ENCODE measurements at regions not wholly inside any gene's neighbourhood (a gene's known extent, or its start where the extent isn't known, plus 50 kb on each side); places are given as distances from the start of the nearest gene placed in this dataset.
"Not testable (repeated sequence)": the region's sequence is repeated elsewhere in the genome, so short reads cannot be mapped to it uniquely, and the experiment has no call there.

DNA sequence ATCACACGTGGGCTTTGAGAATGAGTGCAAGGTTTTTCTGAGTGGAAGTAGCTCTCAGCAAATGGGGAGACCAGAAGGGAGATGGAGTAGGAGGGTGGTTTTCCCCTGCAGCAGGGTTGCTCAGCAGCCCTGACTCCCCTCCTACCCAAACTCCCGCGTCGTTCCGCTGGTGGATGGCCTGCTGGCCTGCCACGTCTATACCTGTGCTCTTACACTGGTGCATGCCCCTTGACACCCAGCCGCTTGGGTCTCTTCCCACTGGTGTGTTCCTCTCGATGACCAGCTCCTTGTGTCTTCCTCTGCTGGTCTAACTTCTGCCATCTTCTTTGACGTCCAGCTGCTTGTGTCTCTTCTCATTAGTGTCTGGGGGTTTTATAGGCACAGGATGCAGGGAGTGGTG is 1797.9 kb downstream of the NCAM2 start:
- no peaks in the 10 kb centered on the region for H3K9me3 Mint-ChIP-seq
- no peak for DNase-seq
- H3K27ac Mint-ChIP-seq, result no peak overlapping the region
- no peak overlapping the region for H3K4me3 Mint-ChIP-seq
- intact Hi-C loops (cut with micrococcal nuclease), result no loop called here
- no peaks in the 10 kb centered on the region for H3K36me3 Mint-ChIP-seq (ENCODE audit: low read depth)
- H3K27me3 Mint-ChIP-seq, result no peaks in the 10 kb centered on the region
- no peaks in the 10 kb centered on the region for H3K4me1 Mint-ChIP-seq

DNA sequence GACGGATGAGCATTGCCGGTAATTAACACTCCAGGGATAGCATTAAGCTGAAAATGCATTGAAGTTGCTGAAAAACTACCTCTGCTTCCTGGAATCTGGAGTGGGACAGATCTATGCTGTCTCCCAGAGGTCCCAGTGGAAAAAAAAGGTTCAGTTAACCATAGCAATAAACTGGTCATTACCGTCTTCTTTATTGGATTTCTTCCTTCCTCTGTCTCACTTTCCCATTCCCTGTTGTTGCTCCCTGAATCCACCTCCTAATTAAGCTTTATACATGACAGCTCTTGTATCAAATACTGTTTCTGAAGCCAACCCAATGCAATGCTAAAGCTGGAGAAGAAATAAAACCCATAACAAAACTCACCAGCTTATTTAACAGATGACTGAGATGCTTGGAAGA is 1805.9 kb downstream of the NCAM2 start:
- no peak for DNase-seq
- H3K36me3 Mint-ChIP-seq (ENCODE audit: low read depth), result no peaks in the 10 kb centered on the region
- no peak overlapping the region for H3K27ac Mint-ChIP-seq
- no peaks in the 10 kb centered on the region for H3K9me3 Mint-ChIP-seq
- intact Hi-C loops (cut with micrococcal nuclease), result no loop called here
- H3K4me3 Mint-ChIP-seq, result no peak overlapping the region
- H3K4me1 Mint-ChIP-seq, result no peaks in the 10 kb centered on the region
- H3K27me3 Mint-ChIP-seq, result no peaks in the 10 kb centered on the region

DNA sequence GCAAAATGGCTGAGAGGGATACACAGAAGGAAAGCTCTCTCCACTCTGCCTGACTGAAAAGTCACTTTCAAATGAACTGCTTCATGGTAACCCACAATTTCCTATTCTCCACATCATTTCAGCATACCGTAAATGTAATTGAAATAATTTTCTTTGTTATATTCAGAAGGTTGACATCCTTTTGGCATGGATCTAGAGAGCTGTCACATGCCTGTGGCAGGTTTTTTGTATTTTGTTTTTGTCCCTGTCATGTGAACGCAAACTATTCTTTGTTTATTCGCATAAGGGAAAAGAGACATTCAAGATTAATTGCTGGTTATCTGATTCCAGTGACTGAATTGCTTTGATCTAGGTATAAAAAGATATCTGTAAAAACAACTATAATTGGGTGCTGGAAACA is 1808.1 kb downstream of the NCAM2 start:
- H3K4me1 Mint-ChIP-seq, result no peaks in the 10 kb centered on the region
- intact Hi-C loops (cut with micrococcal nuclease), result no loop called here
- no peak overlapping the region for H3K27ac Mint-ChIP-seq
- H3K36me3 Mint-ChIP-seq (ENCODE audit: low read depth), result no peaks in the 10 kb centered on the region
- no peaks in the 10 kb centered on the region for H3K9me3 Mint-ChIP-seq
- no peaks in the 10 kb centered on the region for H3K27me3 Mint-ChIP-seq
- H3K4me3 Mint-ChIP-seq, result no peak overlapping the region
- DNase-seq, result no peak

DNA sequence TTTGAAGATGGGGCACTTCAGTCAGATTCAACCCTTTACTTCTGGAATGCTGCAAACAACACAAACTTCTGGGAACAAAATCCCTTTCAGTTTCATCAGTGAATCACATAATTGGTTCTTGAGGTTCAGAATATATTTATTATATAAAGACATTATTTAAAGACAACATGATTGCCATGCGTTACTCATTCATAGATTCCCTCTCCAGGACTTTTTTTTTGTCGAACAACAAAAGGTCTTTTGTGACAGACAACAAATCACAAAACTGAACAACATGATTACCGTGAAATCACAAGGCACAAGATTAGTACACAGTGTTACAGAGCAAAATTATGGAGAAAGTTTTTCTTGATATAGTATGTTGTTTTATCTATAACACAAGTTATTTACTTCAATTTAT is 1815.0 kb downstream of the NCAM2 start:
- intact Hi-C loops (cut with micrococcal nuclease), result no loop called here
- H3K9me3 Mint-ChIP-seq, result no peaks in the 10 kb centered on the region
- no peaks in the 10 kb centered on the region for H3K27me3 Mint-ChIP-seq
- DNase-seq, result no peak
- no peak overlapping the region for H3K27ac Mint-ChIP-seq
- H3K4me3 Mint-ChIP-seq, result no peak overlapping the region
- H3K36me3 Mint-ChIP-seq (ENCODE audit: low read depth), result no peaks in the 10 kb centered on the region
- H3K4me1 Mint-ChIP-seq, result no peaks in the 10 kb centered on the region

DNA sequence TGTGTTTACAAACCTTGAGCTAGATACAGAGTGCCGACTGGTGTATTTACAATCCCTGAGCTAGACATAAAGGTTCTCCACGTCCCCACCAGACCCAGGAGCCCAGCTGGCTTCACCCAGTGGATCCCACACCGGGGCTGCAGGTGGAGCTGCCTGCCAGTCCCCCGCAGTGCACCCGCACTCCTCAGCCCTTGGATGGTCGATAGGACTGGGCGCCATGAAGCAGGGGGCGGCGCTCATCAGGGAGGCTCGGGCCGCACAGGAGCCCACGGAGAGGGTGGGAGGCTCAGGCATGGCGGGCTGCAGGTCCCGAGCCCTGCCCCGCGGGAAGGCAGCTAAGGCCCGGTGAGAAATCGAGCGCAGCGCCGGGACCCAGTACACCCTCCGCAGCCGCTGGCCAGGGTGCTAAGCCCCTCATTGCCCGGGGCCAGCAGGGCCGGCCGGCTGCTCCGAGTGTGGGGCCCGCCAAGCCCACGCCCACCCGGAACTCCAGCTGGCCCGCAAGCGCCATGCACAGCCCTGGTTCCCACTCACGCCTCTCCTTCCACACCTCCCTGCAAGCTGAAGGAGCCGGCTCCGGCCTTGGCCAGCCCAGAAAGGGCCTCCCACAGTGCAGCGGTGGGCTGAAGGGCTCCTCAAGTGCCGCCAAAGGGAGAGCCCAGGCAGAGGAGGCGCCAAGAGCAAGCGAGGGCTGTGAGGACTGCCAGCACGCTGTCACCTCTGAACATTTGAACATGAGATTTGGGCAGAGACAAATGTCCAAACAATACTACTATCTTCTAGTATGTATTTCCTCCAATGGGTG is 1820.7 kb downstream of the NCAM2 start:
- intact Hi-C loops (cut with micrococcal nuclease), result not testable (repeated sequence)

DNA sequence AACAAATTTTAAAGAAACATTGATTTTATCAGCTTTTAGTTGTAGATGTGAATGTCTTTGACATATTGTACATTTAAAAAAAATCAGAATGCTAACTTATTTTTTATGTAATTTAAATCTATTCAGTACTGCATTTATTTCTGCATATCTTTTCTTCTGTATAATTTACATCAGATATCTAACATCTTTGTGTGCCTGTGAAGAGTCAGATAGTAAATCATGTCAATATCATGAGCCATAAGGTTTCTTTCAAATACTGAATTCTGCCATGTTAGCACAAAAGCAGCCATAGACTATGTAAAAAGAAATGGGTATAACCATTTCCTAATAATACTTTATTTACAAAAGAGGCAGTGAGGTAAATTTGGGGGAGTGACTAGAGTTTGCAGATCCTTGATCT is 1829.2 kb downstream of the NCAM2 start:
- intact Hi-C loops (cut with micrococcal nuclease), result no loop called here
- Mint-ChIP-seq H3K4me3 (no peak overlapping the region), H3K36me3 (ENCODE audit: low read depth) (no peaks in the 10 kb centered on the region), H3K9me3 (peaks cover 11% of the 10 kb centered on the region), H3K4me1 (no peaks in the 10 kb centered on the region), H3K27ac (no peak overlapping the region), H3K27me3 (no peaks in the 10 kb centered on the region)
- DNase-seq, result no peak

More for the DNA sequence above, 1820.7 kb downstream of the NCAM2 start:
- not testable (repeated sequence) for H3K4me1 Mint-ChIP-seq; H3K9me3 Mint-ChIP-seq; DNase-seq; H3K27me3 Mint-ChIP-seq; H3K27ac Mint-ChIP-seq; H3K36me3 Mint-ChIP-seq (ENCODE audit: low read depth); H3K4me3 Mint-ChIP-seq

DNA sequence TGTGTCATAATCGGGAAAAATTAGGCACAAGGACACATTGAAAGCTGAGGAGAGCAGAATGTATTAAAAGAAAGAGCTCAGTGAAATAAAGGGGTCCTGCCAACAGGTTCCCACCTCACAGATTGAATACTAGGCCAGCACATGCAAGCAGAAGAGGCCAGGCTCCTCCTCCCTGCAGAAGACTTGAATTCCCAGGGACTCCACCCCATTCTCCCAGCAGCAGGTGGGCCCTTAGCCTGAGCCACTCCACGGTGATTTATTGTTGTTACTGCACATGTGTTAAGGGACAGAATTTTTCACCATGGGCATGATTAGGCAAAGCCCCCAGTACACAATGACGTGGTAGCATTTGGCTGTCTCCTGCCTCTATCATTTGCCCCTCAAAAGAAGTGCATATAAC is 1844.7 kb downstream of the NCAM2 start:
- Mint-ChIP-seq H3K4me1 (no peaks in the 10 kb centered on the region), H3K4me3 (no peak overlapping the region), H3K27ac (no peak overlapping the region), H3K36me3 (ENCODE audit: low read depth) (no peaks in the 10 kb centered on the region), H3K9me3 (no peaks in the 10 kb centered on the region), H3K27me3 (no peaks in the 10 kb centered on the region)
- intact Hi-C loops (cut with micrococcal nuclease), result no loop called here
- no peak for DNase-seq

DNA sequence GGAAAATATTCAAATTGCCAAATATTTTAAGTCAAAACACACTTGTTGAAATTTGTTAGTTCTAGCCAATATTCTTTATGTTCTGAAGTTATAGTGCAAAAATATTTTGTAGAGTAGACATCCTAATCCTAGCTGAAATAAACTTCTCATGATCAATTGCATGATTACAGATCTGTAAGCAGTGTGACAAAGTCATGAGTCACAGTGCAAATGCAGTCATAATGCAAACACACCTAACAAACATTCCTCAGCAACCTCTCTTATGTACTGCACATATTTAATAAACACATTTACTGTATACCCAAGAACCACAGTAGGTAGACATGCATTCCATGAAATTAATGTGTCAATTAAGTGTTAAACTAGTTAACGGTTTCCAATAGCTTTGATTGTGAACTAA is 1857.4 kb downstream of the NCAM2 start:
- DNase-seq, result no peak
- Mint-ChIP-seq H3K4me3 (no peak overlapping the region), H3K9me3 (no peaks in the 10 kb centered on the region), H3K27me3 (no peaks in the 10 kb centered on the region), H3K4me1 (no peaks in the 10 kb centered on the region), H3K36me3 (ENCODE audit: low read depth) (no peaks in the 10 kb centered on the region), H3K27ac (no peak overlapping the region)
- intact Hi-C loops (cut with micrococcal nuclease), result no loop called here

DNA sequence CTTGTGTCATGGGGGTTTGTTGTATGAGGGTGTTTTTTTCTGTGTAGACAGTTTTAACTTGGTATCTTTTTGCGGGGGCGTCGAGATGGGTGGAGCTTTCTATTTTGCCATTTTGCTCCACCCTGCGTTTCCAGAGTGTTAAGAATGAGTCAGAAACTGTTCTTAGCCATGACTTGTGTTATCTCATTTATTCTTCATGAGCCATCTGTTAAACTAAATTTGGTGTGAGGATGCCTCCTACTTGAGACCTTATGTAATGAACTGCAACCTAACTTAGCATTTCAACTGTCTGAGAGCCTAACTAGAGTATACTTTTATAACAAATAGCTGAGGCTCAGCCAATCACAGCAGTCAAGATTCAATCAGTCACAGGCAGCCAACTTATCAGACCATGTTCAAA is 1873.5 kb downstream of the NCAM2 start:
- Mint-ChIP-seq H3K4me1 (no peaks in the 10 kb centered on the region), H3K9me3 (no peaks in the 10 kb centered on the region), H3K36me3 (ENCODE audit: low read depth) (no peaks in the 10 kb centered on the region), H3K4me3 (no peak overlapping the region), H3K27ac (no peak overlapping the region), H3K27me3 (no peaks in the 10 kb centered on the region)
- intact Hi-C loops (cut with micrococcal nuclease), result no loop called here
- DNase-seq, result no peak

DNA sequence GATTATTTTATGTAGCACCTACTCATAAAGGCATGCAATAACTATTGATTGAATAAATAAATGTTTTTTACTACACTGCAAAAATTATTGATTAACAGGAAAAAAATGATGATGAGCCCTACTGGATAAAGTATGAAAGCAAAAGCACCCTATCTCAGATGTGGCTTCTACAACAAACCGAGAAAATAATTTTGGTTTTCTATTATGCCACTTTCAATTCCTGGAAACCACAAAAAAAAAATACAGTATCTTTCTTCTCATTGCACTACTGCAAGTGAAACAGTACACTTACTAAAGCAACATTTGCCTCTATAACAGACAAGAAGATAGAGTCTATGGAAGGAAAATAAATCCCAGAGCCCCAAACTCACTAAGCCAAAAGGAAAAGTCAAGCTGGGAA is 1882.4 kb downstream of the NCAM2 start:
- Mint-ChIP-seq H3K4me1 (no peaks in the 10 kb centered on the region), H3K36me3 (ENCODE audit: low read depth) (no peaks in the 10 kb centered on the region), H3K4me3 (no peak overlapping the region), H3K27ac (no peak overlapping the region), H3K27me3 (no peaks in the 10 kb centered on the region), H3K9me3 (peaks cover 3% of the 10 kb centered on the region)
- no peak for DNase-seq
- intact Hi-C loops (cut with micrococcal nuclease), result no loop called here

DNA sequence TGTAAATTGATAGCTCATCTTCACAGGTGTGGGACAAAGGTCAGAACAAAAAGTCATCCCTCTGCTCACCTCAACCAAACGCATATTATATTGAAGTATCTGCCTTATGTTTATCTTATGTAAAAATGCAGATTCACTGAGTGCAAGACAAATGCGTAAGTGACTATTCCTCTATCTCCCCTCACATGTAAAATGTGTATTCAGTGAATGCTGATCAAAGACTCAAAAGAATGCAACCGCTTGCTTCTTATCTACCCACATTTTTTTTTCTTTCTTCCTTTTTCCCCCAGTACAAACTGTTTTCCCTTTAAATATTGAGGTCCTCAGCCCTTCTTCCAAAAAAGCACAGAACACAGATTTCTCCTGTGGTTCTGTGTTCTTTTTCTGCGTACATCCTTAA is 1882.9 kb downstream of the NCAM2 start:
- Mint-ChIP-seq H3K27ac (no peak overlapping the region), H3K4me1 (no peaks in the 10 kb centered on the region), H3K4me3 (no peak overlapping the region), H3K36me3 (ENCODE audit: low read depth) (no peaks in the 10 kb centered on the region), H3K9me3 (peaks cover 3% of the 10 kb centered on the region), H3K27me3 (no peaks in the 10 kb centered on the region)
- DNase-seq, result no peak
- intact Hi-C loops (cut with micrococcal nuclease), result no loop called here

DNA sequence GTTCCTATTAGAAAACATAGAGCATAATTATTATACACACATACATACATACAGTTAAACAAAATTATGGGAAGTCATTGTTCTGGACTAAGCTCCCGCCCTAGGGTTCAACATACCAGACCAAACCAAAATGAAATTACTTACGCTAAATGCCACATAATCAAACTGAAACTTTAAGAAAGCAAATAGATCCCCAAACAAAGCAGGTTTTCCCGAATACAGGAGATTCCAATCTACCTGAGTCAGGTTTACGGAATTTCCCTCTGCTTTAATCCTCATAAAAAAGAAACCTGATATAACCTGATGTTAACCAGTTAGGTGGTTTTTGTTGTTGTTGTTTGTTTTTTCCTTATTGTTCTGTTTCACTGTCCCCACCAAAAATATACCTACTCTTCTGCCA is 1886.9 kb downstream of the NCAM2 start:
- no peak for DNase-seq
- Mint-ChIP-seq H3K27me3 (no peaks in the 10 kb centered on the region), H3K9me3 (no peaks in the 10 kb centered on the region), H3K4me3 (no peak overlapping the region), H3K4me1 (no peaks in the 10 kb centered on the region), H3K27ac (no peak overlapping the region), H3K36me3 (ENCODE audit: low read depth) (no peaks in the 10 kb centered on the region)
- intact Hi-C loops (cut with micrococcal nuclease), result no loop called here

DNA sequence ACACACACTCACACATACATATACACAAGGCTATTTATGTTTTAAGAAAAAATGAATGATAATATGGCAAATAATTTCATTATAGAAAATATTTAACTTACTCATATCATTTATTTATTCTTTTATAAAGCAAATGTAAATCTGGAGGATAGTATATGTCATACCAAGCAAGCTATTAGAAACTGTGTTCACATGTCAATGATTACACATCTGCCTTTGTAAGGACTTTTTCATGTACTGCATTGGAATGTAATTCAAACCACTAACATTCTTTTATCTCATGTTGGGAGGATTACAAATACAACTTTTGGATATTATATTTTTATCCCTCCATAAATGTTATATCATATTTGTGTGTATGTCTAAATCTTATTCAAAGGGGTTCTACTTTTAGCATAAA is 1887.4 kb downstream of the NCAM2 start:
- Mint-ChIP-seq H3K36me3 (ENCODE audit: low read depth) (no peaks in the 10 kb centered on the region), H3K4me3 (no peak overlapping the region), H3K27me3 (no peaks in the 10 kb centered on the region), H3K27ac (no peak overlapping the region), H3K9me3 (no peaks in the 10 kb centered on the region), H3K4me1 (no peaks in the 10 kb centered on the region)
- intact Hi-C loops (cut with micrococcal nuclease), result no loop called here
- no peak for DNase-seq

DNA sequence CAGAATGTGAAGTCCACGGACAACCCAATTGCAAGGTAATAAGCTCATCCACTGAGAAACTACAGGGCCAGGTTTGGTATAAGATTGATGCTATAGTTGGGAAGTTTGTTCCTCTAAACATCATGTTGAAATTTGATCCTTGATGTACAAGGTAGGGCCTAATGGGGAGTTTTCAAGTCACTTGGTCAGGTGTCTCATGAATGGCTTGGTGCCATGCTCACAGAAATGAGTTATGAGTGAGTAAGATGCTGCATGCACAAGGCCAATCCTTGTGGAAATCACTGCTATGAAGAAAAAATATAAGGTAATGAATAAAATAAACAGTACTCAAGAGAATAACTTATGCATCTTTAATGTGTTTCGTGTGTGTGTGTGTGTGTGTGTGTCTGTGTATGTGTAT is 1891.2 kb downstream of the NCAM2 start:
- H3K4me3 Mint-ChIP-seq, result no peak overlapping the region
- intact Hi-C loops (cut with micrococcal nuclease), result no loop called here
- DNase-seq, result no peak
- no peaks in the 10 kb centered on the region for H3K4me1 Mint-ChIP-seq
- no peak overlapping the region for H3K27ac Mint-ChIP-seq
- H3K27me3 Mint-ChIP-seq, result no peaks in the 10 kb centered on the region
- H3K36me3 Mint-ChIP-seq (ENCODE audit: low read depth), result no peaks in the 10 kb centered on the region
- H3K9me3 Mint-ChIP-seq, result no peaks in the 10 kb centered on the region

DNA sequence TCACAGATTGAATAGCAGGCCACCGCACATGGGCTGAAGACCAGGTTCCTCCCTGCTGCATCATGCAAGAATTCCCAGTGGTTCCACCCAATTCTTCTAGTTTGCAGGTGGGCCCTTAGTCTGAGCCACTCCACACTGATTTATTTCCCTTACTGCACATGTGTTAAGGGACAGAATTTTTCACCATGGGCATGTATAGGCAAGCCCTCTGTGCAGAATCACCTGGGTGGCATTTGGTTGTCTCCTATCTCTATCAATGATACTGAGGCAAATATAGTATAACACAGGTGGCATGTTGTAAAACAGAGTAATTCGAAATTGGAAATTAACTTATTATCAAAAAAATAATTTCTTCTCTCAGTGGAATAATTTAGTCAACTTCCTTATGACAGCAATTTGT is 1892.4 kb downstream of the NCAM2 start:
- Mint-ChIP-seq H3K4me3 (no peak overlapping the region), H3K4me1 (no peaks in the 10 kb centered on the region), H3K27me3 (no peaks in the 10 kb centered on the region), H3K27ac (no peak overlapping the region), H3K36me3 (ENCODE audit: low read depth) (no peaks in the 10 kb centered on the region), H3K9me3 (no peaks in the 10 kb centered on the region)
- no peak for DNase-seq
- intact Hi-C loops (cut with micrococcal nuclease), result no loop called here
